WTC11 (cell line): ENCODE measurements at regions not wholly inside any gene's neighbourhood (a gene's known extent, or its start where the extent isn't known, plus 50 kb on each side); places are given as distances from the start of the nearest gene placed in this dataset.

Experiments used
- ATAC-seq: fragments of 200-7000 bp; cut with Tn5 transposase; 2 replicates; pipeline ENCODE4 v1.10.0; 2021; ENCODE audit warnings: mild to moderate bottlenecking, moderate library complexity
- CTCF ChIA-PET: fragments of 300-600 bp; sonication (Branson Sonifier 250); formaldehyde crosslinking; loops from one replicate; lab custom pipeline; 2021; ENCODE audit warnings: antibody characterized with exemption; lab: Charles Lee
- POLR2A ChIA-PET: fragments of 350-600 bp; sonication (Branson Sonifier 250); formaldehyde crosslinking; loops from one replicate; lab custom pipeline; 2021; ENCODE audit warnings: antibody characterized with exemption; lab: Charles Lee
- DNase-seq: peaks from one replicate; pipeline ENCODE4 v3.0.0; 2021; ENCODE audit warnings: low spot score
- H3K27ac Mint-ChIP-seq: 2 replicates; pipeline ENCODE4 v1.8.0; 2021; ENCODE audit warnings: mixed read lengths
- H3K27me3 Mint-ChIP-seq: 2 replicates; pipeline ENCODE4 v1.8.0; 2021; ENCODE audit warnings: low read depth, mild to moderate bottlenecking, moderate library complexity, mixed read lengths
- H3K36me3 Mint-ChIP-seq: 2 replicates; pipeline ENCODE4 v1.8.0; 2021; ENCODE audit warnings: mixed read lengths
- H3K4me1 Mint-ChIP-seq: 2 replicates; pipeline ENCODE4 v1.8.0; 2022; ENCODE audit warnings: mixed read lengths
- H3K4me3 Mint-ChIP-seq: 2 replicates; pipeline ENCODE4 v1.8.0; 2021; ENCODE audit warnings: mild to moderate bottlenecking, moderate library complexity, mixed read lengths
- H3K9me3 Mint-ChIP-seq: 2 replicates; pipeline ENCODE4 v1.8.0; 2021; ENCODE audit warnings: mixed read lengths
- ATF1 ChIP-seq: sonication (generic); formaldehyde crosslinking; IDR thresholded peaks from 2 replicates; pipeline ENCODE4 v1.8.1; 2023; ENCODE audit warnings: mild to moderate bottlenecking, moderate library complexity, missing genetic modification reagents
- CREB1 ChIP-seq: sonication (generic); formaldehyde crosslinking; IDR thresholded peaks from 2 replicates; pipeline ENCODE4 v1.8.0; 2023; ENCODE audit warnings: mild to moderate bottlenecking, missing genetic modification reagents
- ELF4 ChIP-seq: sonication (generic); formaldehyde crosslinking; IDR thresholded peaks from 2 replicates; pipeline ENCODE4 v1.8.1; 2022; ENCODE audit warnings: low read depth, mild to moderate bottlenecking, moderate library complexity, missing genetic modification reagents
- ESRRA ChIP-seq: sonication (generic); formaldehyde crosslinking; IDR thresholded peaks from 2 replicates; pipeline ENCODE4 v1.8.1; 2022; ENCODE audit warnings: mild to moderate bottlenecking, missing genetic modification reagents, borderline replicate concordance
- KAT7 ChIP-seq: sonication (generic); formaldehyde crosslinking; IDR thresholded peaks from 2 replicates; pipeline ENCODE4 v1.8.1; 2023; ENCODE audit warnings: missing genetic modification reagents, mild to moderate bottlenecking, borderline replicate concordance
- NFATC4 ChIP-seq: fragments of 250-450 bp; sonication (Bioruptor Pico); IDR thresholded peaks from 2 replicates; pipeline ENCODE4 v1.9.0; 2021; ENCODE audit warnings: mild to moderate bottlenecking
- NR2C2 ChIP-seq: sonication (generic); formaldehyde crosslinking; IDR thresholded peaks from 2 replicates; pipeline ENCODE4 v1.8.0; 2022; ENCODE audit warnings: mild to moderate bottlenecking, missing genetic modification reagents
- PRRX2 ChIP-seq: fragments of 250-450 bp; sonication (Bioruptor Pico); IDR thresholded peaks from 2 replicates; pipeline ENCODE4 v1.8.0; 2021; ENCODE audit warnings: mild to moderate bottlenecking
- RORB ChIP-seq: fragments of 250-450 bp; sonication (Bioruptor Pico); IDR thresholded peaks from 2 replicates; pipeline ENCODE4 v1.9.0; 2021; ENCODE audit warnings: mild to moderate bottlenecking
- TEAD4 ChIP-seq: sonication (generic); formaldehyde crosslinking; IDR thresholded peaks from 2 replicates; pipeline ENCODE4 v1.8.0; 2022; ENCODE audit warnings: mild to moderate bottlenecking, missing genetic modification reagents
- ZNF232 ChIP-seq: sonication (generic); formaldehyde crosslinking; IDR thresholded peaks from 2 replicates; pipeline ENCODE4 v1.8.0; 2022; ENCODE audit warnings: mild to moderate bottlenecking, missing genetic modification reagents
- ZNF416 ChIP-seq: fragments of 250-450 bp; sonication (Bioruptor Pico); IDR thresholded peaks from 2 replicates; pipeline ENCODE4 v1.9.0; 2021; ENCODE audit warnings: mild to moderate bottlenecking, inconsistent platforms
- TF ChIP-seq, protein P1 (sequence below): sonication (generic); formaldehyde crosslinking; IDR thresholded peaks from 2 replicates; pipeline ENCODE4 v1.8.1; 2023; ENCODE audit warnings: mild to moderate bottlenecking, missing genetic modification reagents, moderate library complexity
- TF ChIP-seq, protein P2 (sequence below): sonication (generic); formaldehyde crosslinking; IDR thresholded peaks from 2 replicates; pipeline ENCODE4 v1.8.1; 2022; ENCODE audit warnings: mild to moderate bottlenecking, missing genetic modification reagents, moderate library complexity, borderline replicate concordance
- TF ChIP-seq, protein P3 (sequence below): sonication (generic); formaldehyde crosslinking; IDR thresholded peaks from 2 replicates; pipeline ENCODE4 v1.8.1; 2023; ENCODE audit warnings: mild to moderate bottlenecking, moderate library complexity, missing genetic modification reagents
- TF ChIP-seq, protein P4 (sequence below): sonication (generic); formaldehyde crosslinking; IDR thresholded peaks from 2 replicates; pipeline ENCODE4 v1.8.1; 2023; ENCODE audit warnings: mild to moderate bottlenecking, missing genetic modification reagents, borderline replicate concordance
- TF ChIP-seq, protein P5 (sequence below): sonication (generic); formaldehyde crosslinking; IDR thresholded peaks from 2 replicates; pipeline ENCODE4 v1.8.1; 2023; ENCODE audit warnings: mild to moderate bottlenecking, missing genetic modification reagents

DNA sequence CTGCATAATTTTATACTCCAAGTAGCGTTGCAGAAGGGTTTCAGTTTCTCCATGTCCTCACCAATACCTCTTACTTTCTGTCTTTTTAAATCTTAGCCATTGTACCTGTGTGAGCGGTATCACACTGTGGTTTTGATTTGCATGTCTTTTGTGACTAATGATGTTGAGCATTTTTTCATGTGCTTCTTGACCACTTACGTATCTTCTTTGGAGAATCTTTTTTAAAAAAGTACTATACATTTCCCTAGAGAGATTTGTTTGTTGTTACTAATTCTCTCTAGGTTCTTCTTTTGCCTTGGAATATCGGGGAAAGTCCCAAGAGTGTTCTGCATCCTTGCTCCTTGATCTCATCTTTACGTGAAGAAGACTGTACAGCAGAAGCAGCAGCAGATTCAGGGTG is 81.8 kb upstream of the WARS2 start:
- CTCF ChIA-PET: no interaction called here
- TF ChIP-seq PRRX2 (CRISPR knock-in tag) (no peak), ELF4 (CRISPR knock-in tag) (no peak), CREB1 (CRISPR knock-in tag) (no peak), TEAD4 (CRISPR knock-in tag) (no peak), ATF1 (CRISPR knock-in tag) (no peak), NFATC4 (no peak), ZNF416 (no peak), ZNF232 (CRISPR knock-in tag) (no peak), NR2C2 (CRISPR knock-in tag) (no peak), RORB (CRISPR knock-in tag) (no peak)
- TF ChIP-seq, protein P1, sequence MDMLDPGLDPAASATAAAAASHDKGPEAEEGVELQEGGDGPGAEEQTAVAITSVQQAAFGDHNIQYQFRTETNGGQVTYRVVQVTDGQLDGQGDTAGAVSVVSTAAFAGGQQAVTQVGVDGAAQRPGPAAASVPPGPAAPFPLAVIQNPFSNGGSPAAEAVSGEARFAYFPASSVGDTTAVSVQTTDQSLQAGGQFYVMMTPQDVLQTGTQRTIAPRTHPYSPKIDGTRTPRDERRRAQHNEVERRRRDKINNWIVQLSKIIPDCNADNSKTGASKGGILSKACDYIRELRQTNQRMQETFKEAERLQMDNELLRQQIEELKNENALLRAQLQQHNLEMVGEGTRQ (CRISPR knock-in tag): no peak
- TF ChIP-seq, protein P2, sequence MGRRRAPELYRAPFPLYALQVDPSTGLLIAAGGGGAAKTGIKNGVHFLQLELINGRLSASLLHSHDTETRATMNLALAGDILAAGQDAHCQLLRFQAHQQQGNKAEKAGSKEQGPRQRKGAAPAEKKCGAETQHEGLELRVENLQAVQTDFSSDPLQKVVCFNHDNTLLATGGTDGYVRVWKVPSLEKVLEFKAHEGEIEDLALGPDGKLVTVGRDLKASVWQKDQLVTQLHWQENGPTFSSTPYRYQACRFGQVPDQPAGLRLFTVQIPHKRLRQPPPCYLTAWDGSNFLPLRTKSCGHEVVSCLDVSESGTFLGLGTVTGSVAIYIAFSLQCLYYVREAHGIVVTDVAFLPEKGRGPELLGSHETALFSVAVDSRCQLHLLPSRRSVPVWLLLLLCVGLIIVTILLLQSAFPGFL (CRISPR knock-in tag): no peak
- TF ChIP-seq, protein P3, sequence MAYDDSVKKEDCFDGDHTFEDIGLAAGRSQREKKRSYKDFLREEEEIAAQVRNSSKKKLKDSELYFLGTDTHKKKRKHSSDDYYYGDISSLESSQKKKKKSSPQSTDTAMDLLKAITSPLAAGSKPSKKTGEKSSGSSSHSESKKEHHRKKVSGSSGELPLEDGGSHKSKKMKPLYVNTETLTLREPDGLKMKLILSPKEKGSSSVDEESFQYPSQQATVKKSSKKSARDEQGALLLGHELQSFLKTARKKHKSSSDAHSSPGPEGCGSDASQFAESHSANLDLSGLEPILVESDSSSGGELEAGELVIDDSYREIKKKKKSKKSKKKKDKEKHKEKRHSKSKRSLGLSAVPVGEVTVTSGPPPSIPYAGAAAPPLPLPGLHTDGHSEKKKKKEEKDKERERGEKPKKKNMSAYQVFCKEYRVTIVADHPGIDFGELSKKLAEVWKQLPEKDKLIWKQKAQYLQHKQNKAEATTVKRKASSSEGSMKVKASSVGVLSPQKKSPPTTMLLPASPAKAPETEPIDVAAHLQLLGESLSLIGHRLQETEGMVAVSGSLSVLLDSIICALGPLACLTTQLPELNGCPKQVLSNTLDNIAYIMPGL: no peak
- TF ChIP-seq, protein P4, sequence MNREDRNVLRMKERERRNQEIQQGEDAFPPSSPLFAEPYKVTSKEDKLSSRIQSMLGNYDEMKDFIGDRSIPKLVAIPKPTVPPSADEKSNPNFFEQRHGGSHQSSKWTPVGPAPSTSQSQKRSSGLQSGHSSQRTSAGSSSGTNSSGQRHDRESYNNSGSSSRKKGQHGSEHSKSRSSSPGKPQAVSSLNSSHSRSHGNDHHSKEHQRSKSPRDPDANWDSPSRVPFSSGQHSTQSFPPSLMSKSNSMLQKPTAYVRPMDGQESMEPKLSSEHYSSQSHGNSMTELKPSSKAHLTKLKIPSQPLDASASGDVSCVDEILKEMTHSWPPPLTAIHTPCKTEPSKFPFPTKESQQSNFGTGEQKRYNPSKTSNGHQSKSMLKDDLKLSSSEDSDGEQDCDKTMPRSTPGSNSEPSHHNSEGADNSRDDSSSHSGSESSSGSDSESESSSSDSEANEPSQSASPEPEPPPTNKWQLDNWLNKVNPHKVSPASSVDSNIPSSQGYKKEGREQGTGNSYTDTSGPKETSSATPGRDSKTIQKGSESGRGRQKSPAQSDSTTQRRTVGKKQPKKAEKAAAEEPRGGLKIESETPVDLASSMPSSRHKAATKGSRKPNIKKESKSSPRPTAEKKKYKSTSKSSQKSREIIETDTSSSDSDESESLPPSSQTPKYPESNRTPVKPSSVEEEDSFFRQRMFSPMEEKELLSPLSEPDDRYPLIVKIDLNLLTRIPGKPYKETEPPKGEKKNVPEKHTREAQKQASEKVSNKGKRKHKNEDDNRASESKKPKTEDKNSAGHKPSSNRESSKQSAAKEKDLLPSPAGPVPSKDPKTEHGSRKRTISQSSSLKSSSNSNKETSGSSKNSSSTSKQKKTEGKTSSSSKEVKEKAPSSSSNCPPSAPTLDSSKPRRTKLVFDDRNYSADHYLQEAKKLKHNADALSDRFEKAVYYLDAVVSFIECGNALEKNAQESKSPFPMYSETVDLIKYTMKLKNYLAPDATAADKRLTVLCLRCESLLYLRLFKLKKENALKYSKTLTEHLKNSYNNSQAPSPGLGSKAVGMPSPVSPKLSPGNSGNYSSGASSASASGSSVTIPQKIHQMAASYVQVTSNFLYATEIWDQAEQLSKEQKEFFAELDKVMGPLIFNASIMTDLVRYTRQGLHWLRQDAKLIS (CRISPR knock-in tag): no peak
- ATAC-seq: no peak
- Mint-ChIP-seq H3K4me3 (no peak overlapping the region), H3K27ac (no peak overlapping the region), H3K36me3 (no peaks in the 10 kb centered on the region), H3K4me1 (peaks cover 2% of the 10 kb centered on the region), H3K27me3 (no peaks in the 10 kb centered on the region), H3K9me3 (no peaks in the 10 kb centered on the region)
- DNase-seq: no peak
- POLR2A ChIA-PET: no interaction called here

DNA sequence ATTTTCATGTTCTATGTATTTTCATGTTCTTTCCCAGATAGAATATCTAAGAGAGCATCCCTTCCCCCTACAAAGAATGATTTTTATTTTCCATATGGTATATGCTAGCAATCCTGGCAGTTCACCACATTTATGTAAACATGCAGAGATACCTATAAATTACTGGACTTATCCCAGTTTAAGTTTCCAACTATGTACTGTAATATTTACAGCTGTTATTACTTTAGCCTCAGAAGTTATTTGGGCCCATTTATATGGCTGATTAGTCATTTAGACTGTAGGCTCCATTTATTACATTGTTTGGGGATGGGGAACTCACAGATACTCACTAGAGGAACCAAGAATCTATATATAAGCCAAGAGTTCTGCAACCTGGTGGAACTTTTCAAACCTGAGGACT is 84.8 kb upstream of the WARS2 start:
- no peak for DNase-seq
- no peaks in the 10 kb centered on the region for H3K27me3 Mint-ChIP-seq
- H3K9me3 Mint-ChIP-seq: no peaks in the 10 kb centered on the region
- TF ChIP-seq, protein P5, sequence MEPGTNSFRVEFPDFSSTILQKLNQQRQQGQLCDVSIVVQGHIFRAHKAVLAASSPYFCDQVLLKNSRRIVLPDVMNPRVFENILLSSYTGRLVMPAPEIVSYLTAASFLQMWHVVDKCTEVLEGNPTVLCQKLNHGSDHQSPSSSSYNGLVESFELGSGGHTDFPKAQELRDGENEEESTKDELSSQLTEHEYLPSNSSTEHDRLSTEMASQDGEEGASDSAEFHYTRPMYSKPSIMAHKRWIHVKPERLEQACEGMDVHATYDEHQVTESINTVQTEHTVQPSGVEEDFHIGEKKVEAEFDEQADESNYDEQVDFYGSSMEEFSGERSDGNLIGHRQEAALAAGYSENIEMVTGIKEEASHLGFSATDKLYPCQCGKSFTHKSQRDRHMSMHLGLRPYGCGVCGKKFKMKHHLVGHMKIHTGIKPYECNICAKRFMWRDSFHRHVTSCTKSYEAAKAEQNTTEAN (CRISPR knock-in tag): no peak
- TF ChIP-seq KAT7 (CRISPR knock-in tag) (no peak), ESRRA (CRISPR knock-in tag) (no peak)
- TF ChIP-seq, all 79 proteins: peak for 0
- Mint-ChIP-seq H3K36me3 (no peaks in the 10 kb centered on the region), H3K4me3 (no peak overlapping the region), H3K27ac (no peak overlapping the region), H3K4me1 (peaks cover 13% of the 10 kb centered on the region)
- no peak for ATAC-seq
- CTCF ChIA-PET: interaction anchor here (1.6 to 8.7 kb wide), 2 partner anchors 36 to 51 kb away, joined by 4 to 53 read pairs; no protein-coding TSS in a partner anchor
- POLR2A ChIA-PET: no interaction called here
